Fibroblast of pulmonary artery (primary cell): ENCODE measurements at regions not wholly inside any gene's neighbourhood (a gene's known extent, or its start where the extent isn't known, plus 50 kb on each side); places are given as distances from the start of the nearest gene placed in this dataset.
"Not testable (repeated sequence)": the region's sequence is repeated elsewhere in the genome, so short reads cannot be mapped to it uniquely, and the experiment has no call there.

ENCODE experiments used
- DNase-seq: peaks from one replicate; pipeline ENCODE4 v3.0.0-alpha.2; 2010; ENCODE audit warnings: low read depth
- H3K4me3 ChIP-seq: replicated peaks from 2 replicates; pipeline ENCODE4 v1.5.1; 2011; ENCODE audit warnings: low read depth, mild to moderate bottlenecking, control low read depth, low read length, moderate library complexity
- TF ChIP-seq, protein P1 (sequence below): IDR thresholded peaks from 2 replicates; pipeline ENCODE4 v1.5.1; 2011; ENCODE audit warnings: mild to moderate bottlenecking, control low read depth, low read length, inconsistent platforms; ENCODE audit errors: missing control alignments

- no peak overlapping the region for H3K4me3 ChIP-seq
- TF ChIP-seq, protein P1, sequence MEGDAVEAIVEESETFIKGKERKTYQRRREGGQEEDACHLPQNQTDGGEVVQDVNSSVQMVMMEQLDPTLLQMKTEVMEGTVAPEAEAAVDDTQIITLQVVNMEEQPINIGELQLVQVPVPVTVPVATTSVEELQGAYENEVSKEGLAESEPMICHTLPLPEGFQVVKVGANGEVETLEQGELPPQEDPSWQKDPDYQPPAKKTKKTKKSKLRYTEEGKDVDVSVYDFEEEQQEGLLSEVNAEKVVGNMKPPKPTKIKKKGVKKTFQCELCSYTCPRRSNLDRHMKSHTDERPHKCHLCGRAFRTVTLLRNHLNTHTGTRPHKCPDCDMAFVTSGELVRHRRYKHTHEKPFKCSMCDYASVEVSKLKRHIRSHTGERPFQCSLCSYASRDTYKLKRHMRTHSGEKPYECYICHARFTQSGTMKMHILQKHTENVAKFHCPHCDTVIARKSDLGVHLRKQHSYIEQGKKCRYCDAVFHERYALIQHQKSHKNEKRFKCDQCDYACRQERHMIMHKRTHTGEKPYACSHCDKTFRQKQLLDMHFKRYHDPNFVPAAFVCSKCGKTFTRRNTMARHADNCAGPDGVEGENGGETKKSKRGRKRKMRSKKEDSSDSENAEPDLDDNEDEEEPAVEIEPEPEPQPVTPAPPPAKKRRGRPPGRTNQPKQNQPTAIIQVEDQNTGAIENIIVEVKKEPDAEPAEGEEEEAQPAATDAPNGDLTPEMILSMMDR: no peak
- DNase-seq: no peak
These were observed 80.8 kb upstream of the ACSL1 start for GRCh38 chr4:184906480-184907097.

GRCh38 chr4:184907216-184907615 lies 81.4 kb upstream of the ACSL1 start:
- H3K4me3 ChIP-seq: no peak overlapping the region
- TF ChIP-seq, protein P1: no peak
- DNase-seq: peak; percentile 21

DNA sequence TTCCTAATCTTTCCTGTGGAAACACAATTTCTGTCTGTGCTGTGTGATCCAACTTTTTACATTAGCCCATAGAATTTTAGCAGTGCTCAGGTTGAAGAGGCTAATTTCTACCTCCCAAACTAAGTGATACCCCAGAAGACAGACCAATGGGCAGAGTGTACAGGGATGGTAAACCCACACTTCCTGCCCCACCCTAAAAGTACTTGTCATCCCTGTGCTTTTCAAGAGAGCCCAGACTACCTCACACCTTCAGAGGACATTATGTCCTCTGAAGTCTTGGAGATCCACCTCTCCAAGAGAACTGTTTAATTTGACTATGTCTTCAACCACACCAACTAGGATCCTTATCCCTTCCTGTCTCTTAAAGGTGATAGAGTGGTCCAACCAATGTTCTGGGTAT lies 82.0 kb upstream of the ACSL1 start:
- DNase-seq: no peak
- H3K4me3 ChIP-seq: no peak overlapping the region
- TF ChIP-seq, protein P1: no peak

- DNase-seq: peak; percentile 54
- TF ChIP-seq, protein P1: no peak
- H3K4me3 ChIP-seq: no peak overlapping the region
These were observed 85.5 kb upstream of the ACSL1 start for GRCh38 chr4:184911310-184911709.

DNA sequence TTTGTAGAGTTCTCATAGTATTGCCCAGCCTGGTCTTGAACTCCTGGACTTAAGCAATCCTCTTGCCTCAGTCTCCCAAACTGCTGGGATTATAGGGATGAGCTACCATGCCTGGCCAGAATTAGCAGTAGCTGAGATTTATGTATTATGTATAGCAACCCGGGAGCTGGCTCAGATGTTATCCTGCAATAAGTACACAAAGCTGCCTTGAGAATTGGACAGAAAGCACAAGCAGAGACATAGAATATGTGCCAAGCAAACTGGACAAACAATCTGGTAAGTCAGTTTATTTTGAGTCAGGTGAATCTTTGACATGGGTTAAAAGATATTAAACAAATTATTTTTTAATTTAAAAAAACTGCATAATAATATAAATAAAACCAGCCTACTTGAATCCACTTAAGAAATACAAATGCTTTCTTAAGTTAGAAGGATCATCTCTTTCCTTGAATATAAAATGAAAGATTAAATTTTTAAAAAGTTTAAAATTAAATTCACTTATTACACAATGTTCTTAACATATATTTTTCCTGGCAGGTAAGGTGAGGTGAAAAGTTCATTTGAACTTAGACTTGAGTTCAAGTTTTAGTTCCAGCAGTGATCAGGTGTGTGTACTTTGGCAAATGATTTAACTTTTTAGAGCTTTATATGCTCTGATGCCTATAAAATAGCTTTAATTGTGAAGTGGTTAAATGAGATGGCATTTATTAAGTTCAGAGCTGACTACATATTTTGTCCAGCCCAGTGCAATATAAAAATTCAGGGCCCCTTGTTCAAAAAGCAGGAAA lies 87.8 kb upstream of the ACSL1 start:
- no peak overlapping the region for H3K4me3 ChIP-seq
- DNase-seq: no peak
- TF ChIP-seq, protein P1: no peak

DNA sequence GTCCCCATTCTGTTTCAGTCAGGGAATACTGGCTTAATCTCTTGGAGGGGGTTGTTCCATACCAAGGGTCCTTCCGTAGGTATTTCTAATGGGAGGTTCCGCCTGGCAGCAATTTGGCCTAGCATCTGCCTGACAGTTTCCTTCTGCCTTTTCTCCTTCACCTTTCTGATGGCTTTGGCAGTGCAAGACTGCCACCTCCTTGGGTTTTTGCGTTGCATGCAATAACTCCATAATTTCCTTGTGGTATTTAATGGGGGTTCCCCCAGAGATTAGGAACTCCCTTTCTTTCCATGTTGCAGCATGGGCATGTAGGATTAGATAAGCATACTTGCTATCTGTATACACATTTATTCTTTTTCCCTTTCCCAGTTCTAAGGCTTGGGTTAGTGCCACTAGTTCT lies 93.0 kb upstream of the ACSL1 start:
- not testable (repeated sequence) for DNase-seq, H3K4me3 ChIP-seq

DNA sequence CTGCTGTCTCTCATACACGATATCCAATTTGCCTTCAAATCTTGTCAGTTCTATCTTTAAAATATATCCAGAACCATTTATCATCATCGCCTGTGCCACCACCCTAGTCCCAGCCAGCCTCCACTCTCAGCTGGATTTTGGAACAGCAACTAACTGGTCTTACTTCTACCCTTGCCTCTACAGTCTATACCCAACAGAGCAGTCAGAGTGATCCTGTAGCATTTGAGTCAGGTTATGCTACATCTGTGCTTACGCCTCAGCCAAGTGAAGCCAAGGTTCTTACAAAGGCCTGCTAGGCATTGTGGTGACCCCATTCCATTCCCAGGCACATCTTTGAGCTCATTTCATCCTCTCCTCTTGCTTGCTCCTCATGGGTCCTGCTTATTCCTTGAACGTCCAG lies 95.7 kb upstream of the ACSL1 start:
- no peak for DNase-seq
- no peak overlapping the region for H3K4me3 ChIP-seq
- TF ChIP-seq, protein P1: no peak
